ENCODE measurements at regions not wholly inside any gene's neighbourhood (a gene's known extent, or its start where the extent isn't known, plus 50 kb on each side); places are given as distances from the start of the nearest gene placed in this dataset.
"Not testable (repeated sequence)": the region's sequence is repeated elsewhere in the genome, so short reads cannot be mapped to it uniquely, and the experiment has no call there.

DNA sequence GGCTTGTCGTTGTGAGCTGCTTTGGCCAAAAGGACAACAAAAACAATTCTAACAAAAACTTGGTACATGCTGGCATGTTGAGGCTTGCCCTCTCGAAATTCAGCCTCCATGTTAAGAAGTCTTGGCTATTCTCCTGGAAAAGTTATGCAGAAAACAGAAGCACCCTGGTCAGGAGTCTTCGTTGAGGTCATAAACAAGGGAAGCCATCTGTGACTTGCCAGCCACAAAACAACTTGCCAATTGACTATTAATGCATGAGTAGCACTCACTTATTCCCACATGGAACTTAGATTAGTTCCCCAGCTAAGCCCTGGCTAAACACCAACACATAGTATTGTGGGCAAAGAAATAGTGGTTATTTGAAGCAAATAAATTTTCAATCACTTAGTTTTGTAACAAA lies 521.0 kb upstream of the CHD1 start:
- WGBS, 3 donors = 24 to 32% (median 28%) methylated on average over 3 of the region's 3 CpGs
- no peaks in the 10 kb centered on the region for H3K4me1 ChIP-seq
- intact Hi-C loops (cut with DNase I) = no loop called here
- no peak overlapping the region for H3K27ac ChIP-seq
- no peaks in the 10 kb centered on the region for H3K27me3 ChIP-seq (ENCODE audit: insufficient read depth in 3 of 3, low read length in 2 of 3)
- DNase-seq (no peak), ATAC-seq (no peak)
- no peak overlapping the region for H3K4me3 ChIP-seq
- no peaks in the 10 kb centered on the region for H3K9me3 ChIP-seq
- TF ChIP-seq, protein P1, sequence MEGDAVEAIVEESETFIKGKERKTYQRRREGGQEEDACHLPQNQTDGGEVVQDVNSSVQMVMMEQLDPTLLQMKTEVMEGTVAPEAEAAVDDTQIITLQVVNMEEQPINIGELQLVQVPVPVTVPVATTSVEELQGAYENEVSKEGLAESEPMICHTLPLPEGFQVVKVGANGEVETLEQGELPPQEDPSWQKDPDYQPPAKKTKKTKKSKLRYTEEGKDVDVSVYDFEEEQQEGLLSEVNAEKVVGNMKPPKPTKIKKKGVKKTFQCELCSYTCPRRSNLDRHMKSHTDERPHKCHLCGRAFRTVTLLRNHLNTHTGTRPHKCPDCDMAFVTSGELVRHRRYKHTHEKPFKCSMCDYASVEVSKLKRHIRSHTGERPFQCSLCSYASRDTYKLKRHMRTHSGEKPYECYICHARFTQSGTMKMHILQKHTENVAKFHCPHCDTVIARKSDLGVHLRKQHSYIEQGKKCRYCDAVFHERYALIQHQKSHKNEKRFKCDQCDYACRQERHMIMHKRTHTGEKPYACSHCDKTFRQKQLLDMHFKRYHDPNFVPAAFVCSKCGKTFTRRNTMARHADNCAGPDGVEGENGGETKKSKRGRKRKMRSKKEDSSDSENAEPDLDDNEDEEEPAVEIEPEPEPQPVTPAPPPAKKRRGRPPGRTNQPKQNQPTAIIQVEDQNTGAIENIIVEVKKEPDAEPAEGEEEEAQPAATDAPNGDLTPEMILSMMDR (IDR thresholded peaks at IDR 0.05) = no peak
- H3K36me3 ChIP-seq (ENCODE audit: insufficient read depth in 1 of 2, low read depth in 1 of 2) = no peaks in the 10 kb centered on the region

DNA sequence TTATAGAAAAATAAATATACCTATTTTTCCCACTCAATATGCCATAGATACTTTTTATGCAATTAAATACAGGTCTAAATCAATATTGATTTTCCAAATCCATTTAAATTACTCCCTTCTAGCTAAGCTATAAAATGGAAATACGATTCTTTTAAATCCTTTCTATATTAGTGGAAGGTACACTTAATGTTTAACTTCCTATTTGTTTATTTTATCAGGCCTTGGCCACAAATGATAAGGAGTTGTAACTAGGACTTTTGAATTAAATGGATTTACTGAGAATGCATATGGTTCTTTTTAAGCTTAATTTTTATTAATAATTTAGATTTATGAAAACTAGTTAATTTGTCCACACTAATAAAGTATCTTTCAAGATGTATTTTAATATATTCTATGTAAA lies 517.0 kb upstream of the CHD1 start:
- no peaks in the 10 kb centered on the region for H3K27me3 ChIP-seq (ENCODE audit: insufficient read depth in 3 of 3, low read length in 2 of 3)
- DNase-seq = no peak
- no peak overlapping the region for H3K27ac ChIP-seq
- no peaks in the 10 kb centered on the region for H3K36me3 ChIP-seq (ENCODE audit: insufficient read depth in 1 of 2, low read depth in 1 of 2)
- H3K4me1 ChIP-seq = no peaks in the 10 kb centered on the region
- no peak overlapping the region for H3K4me3 ChIP-seq
- intact Hi-C loops (cut with DNase I) = no loop called here
- TF ChIP-seq, protein P1 (IDR thresholded peaks at IDR 0.05) = no peak
- WGBS, 3 donors = 81 to 93% (median 81%) methylated on average over 1 of the region's 1 CpG
- no peak for ATAC-seq
- no peaks in the 10 kb centered on the region for H3K9me3 ChIP-seq

DNA sequence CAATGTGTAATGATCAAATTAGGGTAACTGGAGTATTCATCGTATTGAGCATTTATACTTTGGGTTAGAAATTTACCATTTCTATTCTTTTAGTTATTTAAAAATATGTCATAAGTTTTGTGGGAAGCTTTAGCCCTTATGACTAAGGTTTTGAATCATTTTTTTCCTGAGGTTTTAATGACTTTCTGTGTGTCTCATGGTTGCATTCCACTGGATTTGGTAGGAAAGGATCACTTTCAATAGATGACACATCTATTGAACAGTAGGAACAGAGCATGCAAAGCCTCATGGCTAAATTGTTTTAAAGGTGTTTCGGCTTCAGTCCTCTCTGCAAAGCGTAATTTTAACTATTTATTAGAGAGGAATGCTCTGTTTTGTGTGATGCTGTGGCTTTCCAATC lies 512.4 kb upstream of the CHD1 start:
- no peak overlapping the region for H3K27ac ChIP-seq
- intact Hi-C loops (cut with DNase I) = no loop called here
- no peaks in the 10 kb centered on the region for H3K4me1 ChIP-seq
- DNase-seq (no peak), ATAC-seq (no peak)
- H3K9me3 ChIP-seq = no peaks in the 10 kb centered on the region
- no peaks in the 10 kb centered on the region for H3K36me3 ChIP-seq (ENCODE audit: insufficient read depth in 1 of 2, low read depth in 1 of 2)
- H3K4me3 ChIP-seq = no peak overlapping the region
- WGBS, 3 donors = 77 to 86% (median 83%) methylated on average over 3 of the region's 3 CpGs
- no peaks in the 10 kb centered on the region for H3K27me3 ChIP-seq (ENCODE audit: insufficient read depth in 3 of 3, low read length in 2 of 3)
- TF ChIP-seq, protein P1 (IDR thresholded peaks at IDR 0.05) = no peak

DNA sequence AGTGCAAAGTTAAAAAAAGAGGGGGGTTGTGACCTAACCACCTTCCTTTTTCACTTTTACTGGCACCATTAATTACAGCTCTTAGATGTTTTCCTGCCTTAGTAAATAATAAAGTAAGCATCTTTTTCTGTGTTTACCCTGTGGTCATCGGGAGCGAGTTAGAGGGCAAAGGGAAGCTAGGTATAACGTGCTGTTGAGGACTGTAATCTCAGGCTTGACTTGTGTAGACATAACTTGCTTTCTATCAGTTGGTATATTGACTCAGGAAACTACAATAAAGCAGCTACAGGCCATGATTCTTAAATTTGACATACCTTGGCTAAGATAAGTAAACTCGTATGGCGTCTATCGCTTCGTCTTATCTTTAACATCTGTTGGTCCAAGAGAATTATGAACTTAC lies 509.8 kb upstream of the CHD1 start:
- intact Hi-C loops (cut with DNase I) = no loop called here
- whole genome bisulfite sequencing, 3 donors = 87 to 89% (median 89%) methylated on average over 7 of the region's 7 CpGs

DNA sequence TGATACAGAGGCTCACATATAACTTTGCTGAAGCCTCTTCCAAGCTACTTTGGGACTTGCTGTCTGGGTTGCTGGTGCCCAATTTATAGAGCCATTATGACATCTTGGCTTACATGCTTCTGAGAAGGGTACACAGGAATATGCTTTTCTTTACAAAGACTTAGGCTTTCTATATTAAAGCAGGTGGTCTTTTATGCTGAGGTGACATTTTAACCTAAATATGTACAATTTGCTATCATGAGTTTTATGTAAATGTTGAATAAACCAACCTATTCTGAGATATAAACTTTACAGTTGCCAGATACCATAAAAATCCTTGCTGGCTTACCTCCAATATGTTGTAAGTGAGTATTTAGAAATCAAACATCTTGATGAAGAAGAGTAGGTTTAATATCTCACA lies 509.2 kb upstream of the CHD1 start:
- no peak overlapping the region for H3K4me3 ChIP-seq
- ATAC-seq = no peak
- no peak for DNase-seq

More for the DNA sequence above, 509.8 kb upstream of the CHD1 start:
- no peak overlapping the region for H3K27ac ChIP-seq
- TF ChIP-seq, protein P1 (IDR thresholded peaks at IDR 0.05) = no peak
- ATAC-seq (no peak), DNase-seq (no peak)
- no peaks in the 10 kb centered on the region for H3K36me3 ChIP-seq (ENCODE audit: insufficient read depth in 1 of 2, low read depth in 1 of 2)
- H3K27me3 ChIP-seq (ENCODE audit: insufficient read depth in 3 of 3, low read length in 2 of 3) = no peaks in the 10 kb centered on the region
- H3K4me1 ChIP-seq = no peaks in the 10 kb centered on the region
- H3K9me3 ChIP-seq = no peaks in the 10 kb centered on the region
- H3K4me3 ChIP-seq = no peak overlapping the region

DNA sequence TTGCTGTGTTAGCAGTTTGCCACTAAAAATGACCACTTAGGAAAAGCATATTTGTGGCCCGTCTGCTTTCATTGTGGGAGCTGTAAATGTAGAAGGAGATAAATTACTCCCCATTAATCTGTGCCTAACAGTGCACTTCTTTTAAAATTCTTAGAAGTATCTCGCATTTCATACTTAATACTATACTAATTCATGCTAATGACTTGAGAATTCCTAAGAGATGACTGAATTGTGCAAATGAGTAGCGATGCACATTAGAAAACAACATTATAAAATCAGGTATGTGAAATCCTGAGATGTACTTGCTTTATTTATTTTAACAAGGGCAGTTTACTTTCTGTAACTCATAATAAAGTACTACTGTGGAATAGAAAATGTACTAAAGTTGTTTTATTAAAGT lies 494.6 kb upstream of the CHD1 start:
- intact Hi-C loops (cut with DNase I); H3K9me3 ChIP-seq; DNase-seq; ATAC-seq; H3K4me1 ChIP-seq; H3K27ac ChIP-seq; H3K4me3 ChIP-seq; H3K27me3 ChIP-seq (ENCODE audit: insufficient read depth in 3 of 3, low read length in 2 of 3); H3K36me3 ChIP-seq (ENCODE audit: insufficient read depth in 1 of 2, low read depth in 1 of 2): not testable (repeated sequence)
- WGBS, 3 donors = no CpG with 5 or more reads among the region's 3 CpGs

More for the DNA sequence above, 509.2 kb upstream of the CHD1 start:
- Histone ChIP-seq H3K4me1 (no peaks in the 10 kb centered on the region), H3K36me3 (ENCODE audit: insufficient read depth in 1 of 2, low read depth in 1 of 2) (no peaks in the 10 kb centered on the region), H3K27me3 (ENCODE audit: insufficient read depth in 3 of 3, low read length in 2 of 3) (no peaks in the 10 kb centered on the region), H3K9me3 (no peaks in the 10 kb centered on the region), H3K27ac (no peak overlapping the region)
- intact Hi-C loops (cut with DNase I) = no loop called here
- TF ChIP-seq, protein P1 (IDR thresholded peaks at IDR 0.05) = no peak

DNA sequence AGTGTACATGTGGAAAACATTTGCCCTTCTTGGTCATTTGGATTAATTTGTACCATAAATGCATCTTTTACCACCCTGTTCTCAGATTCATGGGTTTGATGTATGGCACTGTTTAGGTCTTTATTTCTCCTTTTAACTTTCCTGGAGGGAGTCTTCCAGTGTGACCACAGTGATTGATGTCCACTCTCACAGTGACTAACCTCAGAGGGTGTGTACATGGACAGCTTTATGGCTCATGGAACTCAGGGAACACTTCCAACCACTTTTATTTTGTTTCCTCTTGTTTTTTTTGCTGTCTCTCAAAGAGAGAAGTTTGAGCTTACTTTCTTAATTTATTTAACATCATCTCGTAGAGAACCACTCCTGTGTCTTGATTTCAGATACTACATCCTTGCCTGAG lies 489.8 kb upstream of the CHD1 start:
- H3K4me3 ChIP-seq; H3K27me3 ChIP-seq (ENCODE audit: insufficient read depth in 3 of 3, low read length in 2 of 3); H3K36me3 ChIP-seq (ENCODE audit: insufficient read depth in 1 of 2, low read depth in 1 of 2); ATAC-seq; H3K27ac ChIP-seq; intact Hi-C loops (cut with DNase I); DNase-seq; H3K9me3 ChIP-seq; H3K4me1 ChIP-seq: not testable (repeated sequence)
- 61 to 66% (median 64%) methylated on average over 1 of the region's 1 CpG for WGBS, 3 donors
